OCI-LY7 (cell line): ENCODE measurements at regions not wholly inside any gene's neighbourhood (a gene's known extent, or its start where the extent isn't known, plus 50 kb on each side); places are given as distances from the start of the nearest gene placed in this dataset.

Experiments used
- BruUV-seq: library from RNA; stranded (reverse); fragments of 400-500 nt; replicated peaks from 2 replicates; lab custom pipeline; 2021; lab: Mats Ljungman, UMichigan
- CTCF ChIA-PET: fragments of 300-600 bp; sonication (Branson Sonifier 250); formaldehyde crosslinking; loops from one replicate; lab custom pipeline; 2022; ENCODE audit warnings: antibody characterized with exemption; ENCODE audit not compliant: unreplicated experiment; lab: Charles Lee
- POLR2A ChIA-PET: fragments of 300-600 bp; sonication (Branson Sonifier 250); formaldehyde crosslinking; loops from one replicate; lab custom pipeline; 2022; ENCODE audit warnings: antibody characterized with exemption; lab: Charles Lee
- DNase-seq: peaks from one replicate; pipeline ENCODE4 v3.0.0-alpha.2; 2015; ENCODE audit warnings: low spot score
- H2AFZ ChIP-seq: fragments of 200-600 bp; sonication (generic), shearing (Covaris generic); 2 replicates; pipeline ENCODE4 v1.6.1; 2014; ENCODE audit warnings: mild to moderate bottlenecking, antibody characterized with exemption, low read length, moderate library complexity
- H3K27ac ChIP-seq: fragments of 200-600 bp; sonication (generic); 2 replicates; pipeline ENCODE4 v1.5.1; 2014; ENCODE audit warnings: mixed run types, low read depth, mild to moderate bottlenecking, moderate library complexity, low read length, inconsistent platforms; ENCODE audit not compliant: poor library complexity, severe bottlenecking
- H3K36me3 ChIP-seq: fragments of 200-600 bp; sonication (generic); 2 replicates; pipeline ENCODE4 v1.6.1; 2014; ENCODE audit warnings: mild to moderate bottlenecking, antibody characterized with exemption, low read length, moderate library complexity, mixed read lengths; ENCODE audit not compliant: insufficient read depth
- H3K4me1 ChIP-seq: fragments of 200-600 bp; sonication (generic); 2 replicates; pipeline ENCODE4 v1.5.1; 2014; ENCODE audit warnings: mild to moderate bottlenecking, low read length; ENCODE audit not compliant: insufficient read depth, poor library complexity, severe bottlenecking
- H3K4me2 ChIP-seq: fragments of 200-600 bp; sonication (generic); 2 replicates; pipeline ENCODE4 v1.6.1; 2014; ENCODE audit warnings: mild to moderate bottlenecking, low read length
- H3K4me3 ChIP-seq: fragments of 200-600 bp; sonication (generic); 2 replicates; pipeline ENCODE4 v1.5.1; 2014; ENCODE audit warnings: mild to moderate bottlenecking, low read depth, low read length; ENCODE audit not compliant: poor library complexity, severe bottlenecking
- H3K79me2 ChIP-seq: fragments of 200-600 bp; sonication (generic); 2 replicates; pipeline ENCODE4 v1.6.1; 2016; ENCODE audit warnings: low read depth, mild to moderate bottlenecking, low read length, moderate library complexity, mixed read lengths; ENCODE audit not compliant: insufficient read depth
- H3K9me2 ChIP-seq: fragments of 200-600 bp; sonication (generic); 2 replicates; pipeline ENCODE4 v1.6.1; 2016; ENCODE audit warnings: mild to moderate bottlenecking, low read length, mixed read lengths; ENCODE audit not compliant: insufficient read depth
- H3K9me3 ChIP-seq: fragments of 200-600 bp; sonication (generic); 2 replicates; pipeline ENCODE4 v1.6.1; 2014; ENCODE audit warnings: mild to moderate bottlenecking, mixed run types, low read length, mixed read lengths
- H4K20me1 ChIP-seq: fragments of 200-600 bp; sonication (generic); 2 replicates; pipeline ENCODE4 v1.6.1; 2014; ENCODE audit warnings: mild to moderate bottlenecking, antibody characterized with exemption, low read length, moderate library complexity, mixed read lengths; ENCODE audit not compliant: insufficient read depth
- CTCF ChIP-seq: fragments of 200-600 bp; sonication (generic); conservative IDR thresholded peaks from 2 replicates; pipeline ENCODE4 v1.5.1; 2014; ENCODE audit warnings: mild to moderate bottlenecking, antibody characterized with exemption, low read length, moderate library complexity, mixed read lengths
- EZH2phosphoT487 ChIP-seq: fragments of 200-600 bp; sonication (generic); IDR thresholded peaks from 2 replicates; pipeline ENCODE4 v1.6.1; 2018; ENCODE audit warnings: low read depth, borderline replicate concordance, mild to moderate bottlenecking, mixed run types, antibody characterized with exemption, low read length, moderate library complexity, mixed read lengths
- intact Hi-C: fragments of 100-400 bp; cut with micrococcal nuclease; formaldehyde crosslinking; loops from one replicate; pipeline ENCODE4 v1.10.0; 2022; ENCODE audit not compliant: unreplicated experiment

- Histone ChIP-seq H3K4me2 (no peak overlapping the region), H3K9me2 (no peaks in the 10 kb centered on the region), H4K20me1 (no peaks in the 10 kb centered on the region), H3K4me1 (peaks cover 5% of the 10 kb centered on the region), H3K36me3 (no peaks in the 10 kb centered on the region), H2AFZ (no peak overlapping the region), H3K4me3 (no peak overlapping the region), H3K27ac (no peak overlapping the region), H3K79me2 (no peaks in the 10 kb centered on the region), H3K9me3 (peaks cover 35% of the 10 kb centered on the region)
- no peak for TF ChIP-seq EZH2phosphoT487
- TF ChIP-seq CTCF = no peak
- CTCF ChIA-PET = no interaction called here
- no TSS peak for BruUV-seq
- POLR2A ChIA-PET = no interaction called here
- intact Hi-C loops = no loop called here
- DNase-seq = no peak
Measured at GRCh38 chr7:98687111-98687751, 70.1 kb downstream of the NPTX2 start.

- CTCF ChIA-PET = no interaction called here
- Histone ChIP-seq H3K9me3 (peaks cover 51% of the 10 kb centered on the region), H2AFZ (no peak overlapping the region), H3K27ac (no peak overlapping the region), H3K4me3 (no peak overlapping the region), H3K4me2 (no peak overlapping the region), H3K79me2 (no peaks in the 10 kb centered on the region), H3K36me3 (no peaks in the 10 kb centered on the region), H3K9me2 (no peaks in the 10 kb centered on the region), H3K4me1 (no peaks in the 10 kb centered on the region), H4K20me1 (no peaks in the 10 kb centered on the region)
- no peak for DNase-seq
- no peak for TF ChIP-seq EZH2phosphoT487
- no peak for TF ChIP-seq CTCF
- intact Hi-C loops = no loop called here
- no TSS peak for BruUV-seq
- POLR2A ChIA-PET = interaction anchor here (1.5 kb wide), 1 partner anchor 9 kb away, joined by 4 read pairs; no protein-coding TSS in a partner anchor
Measured at GRCh38 chr7:98691619-98692018, 74.5 kb downstream of the NPTX2 start.

- Histone ChIP-seq H3K27ac (no peak overlapping the region), H3K9me3 (peaks cover 38% of the 10 kb centered on the region), H4K20me1 (no peaks in the 10 kb centered on the region), H3K4me2 (no peak overlapping the region), H3K4me1 (peaks cover 36% of the 10 kb centered on the region), H3K4me3 (no peak overlapping the region), H3K79me2 (no peaks in the 10 kb centered on the region), H3K9me2 (no peaks in the 10 kb centered on the region), H2AFZ (no peak overlapping the region), H3K36me3 (no peaks in the 10 kb centered on the region)
- BruUV-seq = no TSS peak
- CTCF ChIA-PET = no interaction called here
- POLR2A ChIA-PET = interaction anchor here (0.9 kb wide), 2 partner anchors 13 to 801 kb away, joined by 3 to 5 read pairs; no protein-coding TSS in a partner anchor
- no peak for TF ChIP-seq CTCF
- no peak for TF ChIP-seq EZH2phosphoT487
- DNase-seq = no peak
- intact Hi-C loops = no loop called here
Measured at GRCh38 chr7:98697083-98697482, 80.0 kb downstream of the NPTX2 start.
